BLaER1 (cell line): ENCODE measurements at regions not wholly inside any gene's neighbourhood (a gene's known extent, or its start where the extent isn't known, plus 50 kb on each side); places are given as distances from the start of the nearest gene placed in this dataset.

Experiments used
- H3K27ac ChIP-seq: shearing (Covaris generic); formaldehyde crosslinking; 2 replicates; pipeline ENCODE4 v1.8.1; 2022
- H3K27me3 ChIP-seq: shearing (Covaris generic); formaldehyde crosslinking; 2 replicates; pipeline ENCODE4 v1.8.1; 2022
- H3K36me3 ChIP-seq: shearing (Covaris generic); formaldehyde crosslinking; 2 replicates; pipeline ENCODE4 v1.8.1; 2022
- H3K4me1 ChIP-seq: shearing (Covaris generic); formaldehyde crosslinking; 2 replicates; pipeline ENCODE4 v1.8.1; 2022
- H3K4me2 ChIP-seq: shearing (Covaris generic); formaldehyde crosslinking; 2 replicates; pipeline ENCODE4 v1.8.1; 2022
- H3K4me3 ChIP-seq: shearing (Covaris generic); formaldehyde crosslinking; 2 replicates; pipeline ENCODE4 v1.8.1; 2022
- H3K9ac ChIP-seq: shearing (Covaris generic); formaldehyde crosslinking; 2 replicates; pipeline ENCODE4 v1.8.1; 2022
- H3K9me3 ChIP-seq: shearing (Covaris generic); formaldehyde crosslinking; 2 replicates; pipeline ENCODE4 v1.8.1; 2022
- H4K20me1 ChIP-seq: shearing (Covaris generic); formaldehyde crosslinking; 2 replicates; pipeline ENCODE4 v1.8.1; 2022
- Cebpa-rat ChIP-seq: shearing (Covaris generic); IDR thresholded peaks from 2 replicates; pipeline ENCODE4 v1.8.1; 2022

DNA sequence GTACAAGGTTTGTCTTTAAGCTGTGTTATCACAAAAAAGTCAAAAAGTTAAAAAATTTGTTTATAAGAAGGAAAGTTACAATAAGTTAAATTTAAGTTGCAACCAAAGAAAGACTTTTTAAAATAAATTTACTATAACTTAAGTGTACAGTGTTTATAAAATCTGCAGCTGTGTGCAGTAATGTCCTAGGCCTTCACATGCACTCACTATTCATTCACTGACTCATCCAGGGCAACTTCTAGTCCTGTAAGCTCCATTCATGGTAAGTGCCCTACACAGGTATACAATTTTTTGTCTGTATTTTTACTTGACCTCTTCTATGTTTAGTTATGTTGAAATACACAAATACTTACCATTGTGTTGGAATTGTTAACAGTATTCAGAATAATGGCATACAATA lies 667.9 kb upstream of the SLITRK5 start:
- Histone ChIP-seq H4K20me1 (no peaks in the 10 kb centered on the region), H3K9me3 (no peaks in the 10 kb centered on the region), H3K4me1 (no peaks in the 10 kb centered on the region), H3K4me3 (no peak overlapping the region), H3K36me3 (no peaks in the 10 kb centered on the region), H3K27me3 (no peaks in the 10 kb centered on the region), H3K9ac (no peak overlapping the region), H3K27ac (no peak overlapping the region), H3K4me2 (no peak overlapping the region)
- TF ChIP-seq Cebpa-rat, result no peak

DNA sequence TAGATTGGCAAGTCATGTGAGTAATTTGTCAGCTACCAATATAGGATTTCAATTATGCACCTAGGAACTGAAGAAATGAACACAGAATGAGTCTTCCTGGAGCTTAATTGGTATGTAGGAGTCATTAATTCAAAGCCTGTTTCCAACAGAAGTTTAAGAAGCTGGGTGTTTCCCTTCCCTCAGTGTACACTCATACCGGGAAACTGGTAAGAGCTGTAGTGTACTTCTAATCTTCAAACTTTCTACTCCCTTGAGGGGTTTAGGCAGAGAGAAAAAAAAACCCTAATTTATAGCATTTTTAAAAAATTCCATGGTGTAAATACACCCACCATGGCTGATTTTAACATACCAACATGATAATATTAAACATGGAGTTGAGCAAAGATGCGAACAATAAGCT lies 665.7 kb upstream of the SLITRK5 start:
- Histone ChIP-seq H3K9ac (no peak overlapping the region), H3K27me3 (no peaks in the 10 kb centered on the region), H4K20me1 (no peaks in the 10 kb centered on the region), H3K4me2 (no peak overlapping the region), H3K27ac (no peak overlapping the region), H3K36me3 (no peaks in the 10 kb centered on the region), H3K4me1 (no peaks in the 10 kb centered on the region), H3K4me3 (no peak overlapping the region), H3K9me3 (peaks cover 14% of the 10 kb centered on the region)
- no peak for TF ChIP-seq Cebpa-rat

DNA sequence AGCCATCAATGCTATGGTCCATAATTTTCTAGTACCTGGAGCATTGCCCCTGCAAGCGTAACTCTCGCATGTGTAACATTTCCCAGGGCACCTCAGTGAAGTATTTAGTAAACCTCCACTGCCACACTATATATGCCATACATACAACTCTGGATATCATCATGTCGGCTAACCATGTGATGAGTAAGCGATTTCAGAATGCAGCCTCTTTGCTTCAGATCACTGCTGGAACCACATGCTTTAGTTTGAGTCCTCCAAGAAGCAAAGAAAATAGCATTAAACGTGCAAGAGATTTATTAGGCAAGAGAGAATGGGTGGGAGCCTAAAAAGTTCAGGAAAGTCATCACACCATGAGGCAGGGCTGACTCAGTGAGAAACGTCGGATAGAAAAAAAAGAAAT lies 635.6 kb upstream of the SLITRK5 start:
- Histone ChIP-seq H3K4me1 (no peaks in the 10 kb centered on the region), H3K4me2 (no peak overlapping the region), H3K9me3 (no peaks in the 10 kb centered on the region), H3K27ac (no peak overlapping the region), H3K9ac (no peak overlapping the region), H3K27me3 (no peaks in the 10 kb centered on the region), H3K36me3 (no peaks in the 10 kb centered on the region), H4K20me1 (no peaks in the 10 kb centered on the region), H3K4me3 (no peak overlapping the region)
- no peak for TF ChIP-seq Cebpa-rat

DNA sequence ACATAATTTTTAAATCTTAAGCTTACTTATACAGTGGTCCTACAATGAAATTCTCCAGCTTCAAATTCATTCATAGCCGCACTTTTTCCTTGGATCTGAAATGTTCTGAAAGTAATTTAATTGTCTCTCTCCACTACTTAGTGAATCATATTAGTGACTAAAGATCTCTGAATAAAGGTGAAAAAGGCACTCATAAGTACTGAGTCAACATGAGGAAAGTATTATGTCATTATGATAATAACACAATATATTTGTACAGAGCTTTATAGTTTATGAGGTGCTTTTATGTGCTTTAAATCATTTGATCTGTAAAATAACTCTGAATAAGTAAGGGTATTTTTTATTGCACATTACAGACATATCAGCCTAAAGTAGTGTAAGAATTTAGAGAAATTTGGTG lies 628.2 kb upstream of the SLITRK5 start:
- H3K36me3 ChIP-seq, result no peaks in the 10 kb centered on the region
- H3K27ac ChIP-seq, result no peak overlapping the region
- TF ChIP-seq Cebpa-rat, result no peak
- H3K9me3 ChIP-seq, result no peaks in the 10 kb centered on the region
- no peak overlapping the region for H3K4me3 ChIP-seq
- no peaks in the 10 kb centered on the region for H3K4me1 ChIP-seq
- no peak overlapping the region for H3K9ac ChIP-seq
- no peaks in the 10 kb centered on the region for H4K20me1 ChIP-seq
- H3K27me3 ChIP-seq, result no peaks in the 10 kb centered on the region
- no peak overlapping the region for H3K4me2 ChIP-seq

DNA sequence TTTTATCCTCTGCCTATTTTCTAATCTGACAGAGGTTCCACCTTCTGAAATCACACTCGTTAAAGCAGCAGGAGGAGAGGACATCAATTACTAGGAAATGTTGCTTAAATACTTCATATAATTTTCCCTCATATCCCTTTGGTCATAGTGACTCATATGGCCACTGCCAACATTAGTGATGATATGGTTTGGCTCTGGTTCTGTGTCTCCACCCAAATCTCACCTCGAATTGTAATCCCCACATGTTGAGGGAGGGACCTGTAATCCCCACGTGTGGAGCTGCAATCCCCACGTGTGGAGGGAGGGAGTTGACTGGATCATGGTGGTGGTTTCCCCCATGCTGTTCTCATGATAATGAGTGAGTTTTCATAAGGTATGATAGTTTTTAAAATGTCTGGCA lies 618.4 kb upstream of the SLITRK5 start:
- no peak overlapping the region for H3K27ac ChIP-seq
- H3K36me3 ChIP-seq, result no peaks in the 10 kb centered on the region
- no peak overlapping the region for H3K4me3 ChIP-seq
- no peak for TF ChIP-seq Cebpa-rat
- no peak overlapping the region for H3K4me2 ChIP-seq
- no peaks in the 10 kb centered on the region for H3K27me3 ChIP-seq
- no peaks in the 10 kb centered on the region for H3K4me1 ChIP-seq
- H3K9ac ChIP-seq, result no peak overlapping the region
- no peaks in the 10 kb centered on the region for H4K20me1 ChIP-seq
- H3K9me3 ChIP-seq, result no peaks in the 10 kb centered on the region

DNA sequence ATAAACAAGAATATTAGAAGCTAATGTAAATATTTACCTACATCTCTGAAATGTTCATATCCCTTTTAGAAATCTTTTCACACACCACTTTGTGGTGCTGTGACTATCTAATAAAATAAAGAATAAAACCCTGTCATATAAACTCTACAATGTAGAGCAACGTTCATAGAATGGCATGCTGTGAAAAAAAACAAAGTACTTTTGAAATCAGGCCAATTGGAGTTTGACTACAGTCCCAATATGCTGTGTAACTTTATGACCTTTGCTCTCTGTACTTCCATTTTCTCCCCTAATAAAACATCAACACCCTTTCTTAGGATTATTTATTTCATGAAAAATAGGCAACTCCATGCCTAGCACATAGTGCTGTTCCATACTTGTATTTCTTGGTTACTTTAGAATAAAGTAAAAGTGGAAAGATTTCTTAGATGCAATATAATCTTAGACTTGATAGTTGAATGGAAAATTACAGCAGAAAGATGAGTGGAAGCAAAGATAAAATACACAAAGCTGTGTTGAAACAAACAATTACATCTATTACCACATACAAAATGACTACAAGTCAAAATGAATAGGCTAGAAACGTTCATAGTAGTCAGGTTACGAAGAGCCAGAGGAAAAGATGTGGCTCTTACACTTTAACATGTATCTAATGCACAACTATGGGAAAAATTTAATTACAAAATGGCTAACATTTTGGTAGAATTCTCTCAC lies 613.2 kb upstream of the SLITRK5 start:
- Histone ChIP-seq H3K4me1 (no peaks in the 10 kb centered on the region), H3K27ac (no peak overlapping the region), H3K4me2 (no peak overlapping the region), H3K9me3 (no peaks in the 10 kb centered on the region), H3K27me3 (no peaks in the 10 kb centered on the region), H4K20me1 (no peaks in the 10 kb centered on the region), H3K9ac (no peak overlapping the region), H3K4me3 (no peak overlapping the region), H3K36me3 (no peaks in the 10 kb centered on the region)
- no peak for TF ChIP-seq Cebpa-rat

DNA sequence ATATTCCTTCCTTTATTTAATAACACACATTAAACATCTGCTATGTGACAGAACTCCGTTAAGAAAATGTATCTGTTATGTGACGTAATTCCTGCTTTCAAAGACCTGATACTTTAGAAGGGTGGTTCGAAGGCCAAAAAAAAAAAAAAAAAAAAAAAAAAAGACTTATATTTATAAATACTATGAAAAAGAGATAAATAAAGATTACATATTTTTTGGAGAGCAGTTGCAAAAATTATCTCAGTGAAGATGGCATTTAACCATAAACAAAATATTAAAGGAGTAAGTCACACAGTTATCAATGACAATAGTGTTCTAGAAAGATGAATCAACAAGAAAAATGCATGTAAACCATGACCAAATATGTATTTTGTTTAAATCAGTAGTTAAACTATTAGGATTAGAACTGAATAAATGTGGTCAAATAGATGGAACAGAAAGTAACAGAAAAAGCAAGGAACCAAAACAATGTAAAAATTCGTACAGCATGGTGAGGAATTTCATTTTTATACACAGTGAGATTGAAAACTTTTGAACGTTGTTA lies 612.3 kb upstream of the SLITRK5 start:
- Histone ChIP-seq H3K27ac (no peak overlapping the region), H3K27me3 (no peaks in the 10 kb centered on the region), H3K36me3 (no peaks in the 10 kb centered on the region), H3K4me2 (no peak overlapping the region), H3K4me1 (no peaks in the 10 kb centered on the region), H3K9me3 (no peaks in the 10 kb centered on the region), H3K9ac (no peak overlapping the region), H3K4me3 (no peak overlapping the region), H4K20me1 (no peaks in the 10 kb centered on the region)
- no peak for TF ChIP-seq Cebpa-rat

DNA sequence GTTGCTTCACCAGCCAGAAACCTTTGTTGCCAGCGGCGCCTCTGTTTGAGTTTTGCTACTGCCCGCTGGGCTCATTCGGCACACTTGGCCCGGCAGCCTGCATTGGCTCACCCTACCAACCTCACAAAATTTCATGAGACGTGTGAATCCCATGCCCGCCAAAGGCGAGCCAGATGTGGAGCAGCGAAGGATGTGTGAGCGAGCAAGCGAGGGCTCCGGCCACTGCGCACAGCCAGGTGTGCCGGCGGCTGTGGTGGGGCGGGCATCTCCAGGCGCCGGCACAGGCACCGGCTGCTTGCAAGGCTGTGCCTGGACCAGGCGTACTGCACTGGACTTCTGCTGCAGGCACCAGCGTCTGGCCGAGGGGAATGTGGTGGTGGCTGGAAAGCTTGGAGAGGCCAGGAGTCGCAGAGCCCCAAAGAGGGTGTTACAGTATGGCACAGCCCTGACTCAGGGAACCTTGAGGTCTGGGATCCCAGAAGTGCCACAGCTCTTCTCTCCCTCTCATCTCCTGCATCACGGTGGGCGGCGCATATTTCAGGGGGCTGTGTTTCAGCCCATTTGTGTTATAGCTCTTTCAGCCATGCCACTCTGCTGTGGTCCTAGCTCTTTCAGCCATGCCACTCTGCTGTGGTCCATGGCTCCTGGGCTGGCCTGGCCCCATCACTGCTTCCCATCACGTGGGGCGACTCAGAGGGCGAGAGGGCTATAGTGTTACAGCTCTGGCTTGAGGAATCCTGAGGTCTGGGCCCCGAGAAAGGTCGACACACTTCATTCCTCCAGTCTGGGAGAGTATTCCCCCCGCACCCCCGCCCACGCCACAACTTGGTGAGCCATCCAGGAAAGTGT lies 592.0 kb upstream of the SLITRK5 start:
- Histone ChIP-seq H3K36me3 (no peaks in the 10 kb centered on the region), H3K4me3 (no peak overlapping the region), H3K27me3 (no peaks in the 10 kb centered on the region), H3K27ac (no peak overlapping the region), H3K4me2 (no peak overlapping the region), H3K9me3 (peaks cover 8% of the 10 kb centered on the region; the same call in 1 of the 2 replicates), H3K4me1 (no peaks in the 10 kb centered on the region), H3K9ac (no peak overlapping the region), H4K20me1 (no peaks in the 10 kb centered on the region)
- no peak for TF ChIP-seq Cebpa-rat

DNA sequence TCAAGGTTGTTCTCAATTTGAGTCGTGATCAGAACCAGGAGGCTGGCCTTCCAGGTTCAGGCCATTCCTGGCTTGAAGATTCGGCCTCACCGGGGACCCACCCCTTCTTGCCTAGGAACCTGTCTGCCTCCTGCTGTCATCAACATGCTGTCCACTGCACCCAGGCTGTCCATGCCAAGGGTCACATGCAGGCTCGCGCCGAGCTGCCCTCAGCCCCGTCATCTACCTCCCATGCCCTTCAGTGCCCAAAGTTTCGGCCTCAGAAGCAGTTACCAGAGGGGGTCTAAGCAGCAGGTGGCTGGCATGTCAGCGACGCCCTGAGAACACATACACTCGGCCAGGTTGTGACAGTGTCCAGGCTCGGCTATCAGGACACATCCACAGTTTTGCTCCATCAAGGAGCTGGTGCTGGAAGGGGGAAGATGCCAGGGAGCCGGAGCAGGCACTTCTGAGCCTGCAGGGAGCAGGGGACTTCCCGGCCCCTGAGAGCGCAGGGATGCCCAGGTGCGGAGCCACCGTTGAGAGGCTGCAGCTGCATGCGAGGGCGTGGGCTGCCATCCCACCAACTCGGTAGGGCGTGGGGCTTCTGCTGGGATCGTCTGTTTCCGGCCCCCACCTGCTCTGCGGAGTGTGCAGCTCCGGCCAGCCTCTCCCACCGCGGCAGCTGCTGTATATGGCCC lies 590.9 kb upstream of the SLITRK5 start:
- H3K4me1 ChIP-seq, result no peaks in the 10 kb centered on the region
- H3K4me2 ChIP-seq, result no peak overlapping the region
- H3K27ac ChIP-seq, result no peak overlapping the region
- H3K9me3 ChIP-seq, result peaks cover 8% of the 10 kb centered on the region; the same call in 1 of the 2 replicates
- no peaks in the 10 kb centered on the region for H4K20me1 ChIP-seq
- no peaks in the 10 kb centered on the region for H3K27me3 ChIP-seq
- H3K36me3 ChIP-seq, result no peaks in the 10 kb centered on the region
- no peak overlapping the region for H3K4me3 ChIP-seq
- TF ChIP-seq Cebpa-rat, result no peak
- H3K9ac ChIP-seq, result no peak overlapping the region

DNA sequence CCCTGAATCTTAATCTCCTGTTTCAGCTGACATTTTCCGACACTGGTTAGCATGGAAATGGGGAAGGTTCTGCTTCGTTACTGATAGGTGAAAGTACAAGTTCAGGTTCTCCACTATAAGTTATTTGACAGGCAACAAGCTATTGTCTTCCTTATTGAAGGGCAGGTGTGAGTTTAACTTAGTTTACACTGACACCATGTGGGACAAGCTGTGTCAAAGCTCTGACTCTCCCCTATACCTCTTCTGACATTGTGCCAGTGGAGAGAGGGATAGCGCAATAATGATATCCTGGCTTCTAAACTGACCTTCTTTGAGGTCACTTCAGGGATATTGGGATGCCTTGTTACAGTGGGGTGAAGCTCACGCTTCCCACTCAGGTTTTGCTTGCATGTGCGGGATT lies 587.0 kb upstream of the SLITRK5 start:
- TF ChIP-seq Cebpa-rat, result no peak
- Histone ChIP-seq H3K9ac (no peak overlapping the region), H4K20me1 (no peaks in the 10 kb centered on the region), H3K4me1 (no peaks in the 10 kb centered on the region), H3K4me3 (no peak overlapping the region), H3K27ac (no peak overlapping the region), H3K4me2 (no peak overlapping the region), H3K36me3 (no peaks in the 10 kb centered on the region), H3K9me3 (peaks cover 8% of the 10 kb centered on the region; the same call in 1 of the 2 replicates), H3K27me3 (no peaks in the 10 kb centered on the region)
